ENCODE measurements at regions not wholly inside any gene's neighbourhood (a gene's known extent, or its start where the extent isn't known, plus 50 kb on each side); places are given as distances from the start of the nearest gene placed in this dataset.
"Not testable (repeated sequence)": the region's sequence is repeated elsewhere in the genome, so short reads cannot be mapped to it uniquely, and the experiment has no call there.

GRCh38 chr1:243074224-243074623 lies 180.9 kb downstream of the CEP170 start:
- FAIRE-seq; DNase-seq (ENCODE audit: insufficient read length): not testable (repeated sequence)

- DNase-seq (ENCODE audit: insufficient read length); FAIRE-seq: not testable (repeated sequence)
These were observed 188.0 kb downstream of the CEP170 start for GRCh38 chr1:243067056-243067455.

GRCh38 chr1:243061965-243062364 lies 193.1 kb downstream of the CEP170 start:
- DNase-seq (ENCODE audit: insufficient read length); FAIRE-seq: not testable (repeated sequence)

GRCh38 chr1:243055510-243055909 lies 199.6 kb downstream of the CEP170 start:
- DNase-seq (ENCODE audit: insufficient read length); FAIRE-seq: not testable (repeated sequence)

GRCh38 chr1:243055091-243055490 lies 200.0 kb downstream of the CEP170 start:
- not testable (repeated sequence) for DNase-seq (ENCODE audit: insufficient read length); FAIRE-seq

- not testable (repeated sequence) for FAIRE-seq; DNase-seq (ENCODE audit: insufficient read length)
These were observed 200.4 kb downstream of the CEP170 start for GRCh38 chr1:243054681-243055080.

- not testable (repeated sequence) for FAIRE-seq; DNase-seq (ENCODE audit: insufficient read length)
These were observed 202.0 kb downstream of the CEP170 start for GRCh38 chr1:243053048-243053447.

GRCh38 chr1:243050613-243051012 lies 204.5 kb downstream of the CEP170 start:
- not testable (repeated sequence) for DNase-seq (ENCODE audit: insufficient read length); FAIRE-seq

- DNase-seq (ENCODE audit: insufficient read length); FAIRE-seq: not testable (repeated sequence)
These were observed 205.4 kb downstream of the CEP170 start for GRCh38 chr1:243049716-243050115.

GRCh38 chr1:243021365-243021764 lies 233.7 kb downstream of the CEP170 start:
- DNase-seq (ENCODE audit: insufficient read length); FAIRE-seq: not testable (repeated sequence)

- DNase-seq (ENCODE audit: insufficient read length); FAIRE-seq: not testable (repeated sequence)
These were observed 235.9 kb downstream of the CEP170 start for GRCh38 chr1:243019030-243019635.

- FAIRE-seq; DNase-seq (ENCODE audit: insufficient read length): not testable (repeated sequence)
These were observed 244.4 kb downstream of the CEP170 start for GRCh38 chr1:243010719-243011118.

GRCh38 chr1:243001003-243001402 lies 254.1 kb downstream of the CEP170 start:
- DNase-seq (ENCODE audit: insufficient read length) = not testable (repeated sequence)

GRCh38 chr1:242992776-242993175 lies 262.3 kb downstream of the CEP170 start:
- not testable (repeated sequence) for DNase-seq (ENCODE audit: insufficient read length); FAIRE-seq

More at GRCh38 chr1:243001003-243001402, 254.1 kb downstream of the CEP170 start:
- not testable (repeated sequence) for FAIRE-seq

- DNase-seq (ENCODE audit: insufficient read length); FAIRE-seq: not testable (repeated sequence)
These were observed 270.0 kb downstream of the CEP170 start for GRCh38 chr1:242985096-242985495.

- DNase-seq (ENCODE audit: insufficient read length) = not testable (repeated sequence)
- peak; percentile 48 for FAIRE-seq
These were observed 281.7 kb downstream of the CEP170 start for GRCh38 chr1:242973341-242973740.

GRCh38 chr1:242966892-242967291 lies 288.2 kb downstream of the CEP170 start:
- no peak for TF ChIP-seq POLR2AphosphoS5 (IDR thresholded peaks at IDR 0.05; ENCODE audit: low read depth, low read length)
- no peak for TF ChIP-seq POLR2A (IDR thresholded peaks at IDR 0.05; ENCODE audit: low read depth, low read length)
- TF ChIP-seq TAF1 (IDR thresholded peaks at IDR 0.05; ENCODE audit: borderline replicate concordance, low read depth, low read length) = no peak
- no peak for DNase-seq (ENCODE audit: insufficient read length)
- no peak for FAIRE-seq

- FAIRE-seq; DNase-seq (ENCODE audit: insufficient read length): not testable (repeated sequence)
These were observed 295.7 kb downstream of the CEP170 start for GRCh38 chr1:242959397-242959796.

- DNase-seq (ENCODE audit: insufficient read length); FAIRE-seq: not testable (repeated sequence)
These were observed 300.1 kb downstream of the CEP170 start for GRCh38 chr1:242954945-242955344.
